Nephron progenitor cell (in vitro differentiated cells): ENCODE measurements at regions not wholly inside any gene's neighbourhood (a gene's known extent, or its start where the extent isn't known, plus 50 kb on each side); places are given as distances from the start of the nearest gene placed in this dataset.

Experiments used
- DNase-seq: peaks from one replicate; pipeline ENCODE4 v3.0.0; 2021
- H3K27ac Mint-ChIP-seq: 2 replicates; pipeline ENCODE4 v1.8.0; 2021; ENCODE audit warnings: mild to moderate bottlenecking, moderate library complexity, mixed read lengths
- H3K27me3 Mint-ChIP-seq: 2 replicates; pipeline ENCODE4 v1.8.0; 2021; ENCODE audit warnings: mild to moderate bottlenecking, low read depth, mixed read lengths; ENCODE audit not compliant: poor library complexity
- H3K36me3 Mint-ChIP-seq: 2 replicates; pipeline ENCODE4 v1.8.0; 2021; ENCODE audit warnings: low read depth, mixed read lengths
- H3K4me1 Mint-ChIP-seq: 2 replicates; pipeline ENCODE4 v1.8.0; 2021; ENCODE audit warnings: mixed read lengths
- H3K4me3 Mint-ChIP-seq: 2 replicates; pipeline ENCODE4 v1.8.0; 2021; ENCODE audit warnings: mild to moderate bottlenecking, moderate library complexity, mixed read lengths
- H3K9me3 Mint-ChIP-seq: 2 replicates; pipeline ENCODE4 v1.8.0; 2021; ENCODE audit warnings: mild to moderate bottlenecking, moderate library complexity, mixed read lengths
- TF ChIP-seq, protein P1 (sequence below): fragments of 200-600 bp; sonication (generic); IDR thresholded peaks from 2 replicates; pipeline ENCODE4 v1.5.0; 2021; ENCODE audit warnings: antibody characterized with exemption

DNA sequence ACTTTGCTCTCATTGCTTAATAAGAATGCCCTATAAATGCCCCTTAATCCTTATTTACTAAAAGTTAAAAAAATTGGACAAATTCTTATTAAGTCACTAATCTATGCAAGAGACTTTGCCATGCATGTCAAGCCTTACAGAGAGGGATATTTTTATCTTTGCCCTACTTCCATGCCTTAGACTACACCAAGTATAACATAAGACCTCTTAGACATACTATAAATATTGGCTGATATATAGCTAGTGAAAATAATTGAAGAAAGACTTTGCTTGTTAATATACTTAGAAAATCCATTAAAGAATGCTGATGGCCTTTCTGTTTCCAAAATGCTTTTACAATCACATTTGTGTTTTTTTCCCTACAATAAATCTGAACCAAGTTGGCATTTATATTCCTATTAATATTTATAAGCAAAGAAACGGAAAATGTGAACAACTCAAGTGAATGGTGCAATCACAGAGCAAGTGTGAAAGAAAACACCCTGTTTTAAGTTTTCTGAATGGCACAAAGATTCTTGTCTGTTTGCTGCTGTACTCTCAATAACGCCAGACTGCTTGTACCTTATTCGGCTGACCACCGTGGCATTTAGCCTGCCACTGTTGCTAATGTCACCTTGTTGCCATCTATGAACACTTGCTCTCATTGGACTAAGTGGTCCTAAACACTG is 105.0 kb downstream of the MC4R start:
- no peaks in the 10 kb centered on the region for H3K4me1 Mint-ChIP-seq
- H3K4me3 Mint-ChIP-seq = no peak overlapping the region
- no peak overlapping the region for H3K27ac Mint-ChIP-seq
- TF ChIP-seq, protein P1, sequence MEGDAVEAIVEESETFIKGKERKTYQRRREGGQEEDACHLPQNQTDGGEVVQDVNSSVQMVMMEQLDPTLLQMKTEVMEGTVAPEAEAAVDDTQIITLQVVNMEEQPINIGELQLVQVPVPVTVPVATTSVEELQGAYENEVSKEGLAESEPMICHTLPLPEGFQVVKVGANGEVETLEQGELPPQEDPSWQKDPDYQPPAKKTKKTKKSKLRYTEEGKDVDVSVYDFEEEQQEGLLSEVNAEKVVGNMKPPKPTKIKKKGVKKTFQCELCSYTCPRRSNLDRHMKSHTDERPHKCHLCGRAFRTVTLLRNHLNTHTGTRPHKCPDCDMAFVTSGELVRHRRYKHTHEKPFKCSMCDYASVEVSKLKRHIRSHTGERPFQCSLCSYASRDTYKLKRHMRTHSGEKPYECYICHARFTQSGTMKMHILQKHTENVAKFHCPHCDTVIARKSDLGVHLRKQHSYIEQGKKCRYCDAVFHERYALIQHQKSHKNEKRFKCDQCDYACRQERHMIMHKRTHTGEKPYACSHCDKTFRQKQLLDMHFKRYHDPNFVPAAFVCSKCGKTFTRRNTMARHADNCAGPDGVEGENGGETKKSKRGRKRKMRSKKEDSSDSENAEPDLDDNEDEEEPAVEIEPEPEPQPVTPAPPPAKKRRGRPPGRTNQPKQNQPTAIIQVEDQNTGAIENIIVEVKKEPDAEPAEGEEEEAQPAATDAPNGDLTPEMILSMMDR = no peak
- H3K9me3 Mint-ChIP-seq = peaks cover 6% of the 10 kb centered on the region
- H3K27me3 Mint-ChIP-seq = peaks cover under 1% of the 10 kb centered on the region
- H3K36me3 Mint-ChIP-seq = no peaks in the 10 kb centered on the region
- no peak for DNase-seq

DNA sequence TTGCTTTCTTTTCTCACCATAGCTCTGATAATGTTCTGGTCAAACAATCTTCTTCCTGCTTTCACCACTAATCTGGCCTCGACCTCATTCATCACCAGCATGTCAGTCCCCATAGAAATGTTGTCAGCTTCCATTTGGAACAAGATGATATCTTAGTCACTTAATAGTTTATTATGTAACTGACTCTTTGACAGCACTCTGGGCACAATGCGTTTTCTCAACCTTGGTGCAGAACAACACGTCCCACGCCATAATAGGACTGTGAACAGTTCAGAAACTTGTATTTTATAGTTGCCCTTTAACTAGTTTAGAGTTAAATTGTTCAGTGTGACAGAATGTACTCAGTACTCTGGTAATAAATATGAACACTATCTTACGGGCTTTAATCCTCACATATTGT is 106.0 kb downstream of the MC4R start:
- no peak for DNase-seq
- Mint-ChIP-seq H3K4me1 (no peaks in the 10 kb centered on the region), H3K9me3 (peaks cover 3% of the 10 kb centered on the region), H3K36me3 (no peaks in the 10 kb centered on the region), H3K27ac (no peak overlapping the region), H3K4me3 (no peak overlapping the region), H3K27me3 (no peaks in the 10 kb centered on the region)
- TF ChIP-seq, protein P1 = no peak

DNA sequence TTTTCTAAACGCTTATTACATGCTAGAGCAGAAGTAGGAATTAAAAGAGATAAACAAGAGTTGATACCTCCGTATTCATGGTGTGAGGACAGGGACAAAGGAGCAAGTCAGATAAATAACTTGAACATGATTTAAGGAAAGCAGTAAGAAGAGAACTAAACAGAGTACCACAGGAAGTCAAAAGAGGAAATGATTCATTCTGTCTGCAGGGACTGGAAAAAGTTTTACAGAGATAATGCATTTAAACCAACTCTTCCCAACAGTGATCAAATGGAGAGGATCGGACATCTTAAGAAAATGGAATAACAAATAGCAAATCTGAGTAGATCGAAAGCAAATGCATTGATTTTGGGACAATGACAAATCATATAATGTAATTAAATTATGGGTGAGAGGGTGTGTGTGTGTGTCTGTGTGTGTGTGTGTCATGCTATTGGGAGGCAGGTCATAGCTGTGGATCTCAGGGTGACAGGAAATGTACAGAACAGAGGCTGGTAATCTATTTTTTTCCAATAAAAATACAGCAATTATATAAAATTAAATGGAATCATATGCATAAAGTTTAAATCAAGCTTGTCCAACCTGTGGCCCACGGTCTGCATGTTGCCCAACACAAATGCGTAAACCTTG is 113.4 kb downstream of the MC4R start:
- TF ChIP-seq, protein P1 = no peak
- no peak for DNase-seq
- H3K27ac Mint-ChIP-seq = no peak overlapping the region
- no peaks in the 10 kb centered on the region for H3K27me3 Mint-ChIP-seq
- H3K36me3 Mint-ChIP-seq = no peaks in the 10 kb centered on the region
- no peaks in the 10 kb centered on the region for H3K4me1 Mint-ChIP-seq
- H3K9me3 Mint-ChIP-seq = no peaks in the 10 kb centered on the region
- H3K4me3 Mint-ChIP-seq = no peak overlapping the region

DNA sequence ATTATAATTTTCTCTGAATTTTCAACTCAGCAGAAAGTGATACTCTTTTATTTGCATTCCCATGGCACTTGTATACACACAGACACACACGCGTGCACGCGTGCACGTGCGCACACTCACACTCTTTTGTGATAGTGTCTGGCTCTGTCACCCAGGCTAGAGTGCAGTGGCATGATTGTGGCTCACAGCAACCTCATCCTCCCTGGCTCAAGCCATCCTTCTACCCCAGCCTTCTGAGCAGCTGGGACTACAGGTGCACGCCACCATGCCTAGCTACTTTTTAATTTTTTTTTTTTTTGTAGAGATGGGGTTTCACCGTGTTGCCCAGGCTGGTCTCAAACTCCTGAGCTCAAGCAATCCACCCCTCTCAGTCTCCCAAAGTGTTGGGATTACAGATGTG is 123.2 kb downstream of the MC4R start:
- DNase-seq = no peak
- no peaks in the 10 kb centered on the region for H3K9me3 Mint-ChIP-seq
- no peak overlapping the region for H3K4me3 Mint-ChIP-seq
- no peaks in the 10 kb centered on the region for H3K36me3 Mint-ChIP-seq
- H3K4me1 Mint-ChIP-seq = no peaks in the 10 kb centered on the region
- H3K27ac Mint-ChIP-seq = no peak overlapping the region
- TF ChIP-seq, protein P1 = no peak
- no peaks in the 10 kb centered on the region for H3K27me3 Mint-ChIP-seq

DNA sequence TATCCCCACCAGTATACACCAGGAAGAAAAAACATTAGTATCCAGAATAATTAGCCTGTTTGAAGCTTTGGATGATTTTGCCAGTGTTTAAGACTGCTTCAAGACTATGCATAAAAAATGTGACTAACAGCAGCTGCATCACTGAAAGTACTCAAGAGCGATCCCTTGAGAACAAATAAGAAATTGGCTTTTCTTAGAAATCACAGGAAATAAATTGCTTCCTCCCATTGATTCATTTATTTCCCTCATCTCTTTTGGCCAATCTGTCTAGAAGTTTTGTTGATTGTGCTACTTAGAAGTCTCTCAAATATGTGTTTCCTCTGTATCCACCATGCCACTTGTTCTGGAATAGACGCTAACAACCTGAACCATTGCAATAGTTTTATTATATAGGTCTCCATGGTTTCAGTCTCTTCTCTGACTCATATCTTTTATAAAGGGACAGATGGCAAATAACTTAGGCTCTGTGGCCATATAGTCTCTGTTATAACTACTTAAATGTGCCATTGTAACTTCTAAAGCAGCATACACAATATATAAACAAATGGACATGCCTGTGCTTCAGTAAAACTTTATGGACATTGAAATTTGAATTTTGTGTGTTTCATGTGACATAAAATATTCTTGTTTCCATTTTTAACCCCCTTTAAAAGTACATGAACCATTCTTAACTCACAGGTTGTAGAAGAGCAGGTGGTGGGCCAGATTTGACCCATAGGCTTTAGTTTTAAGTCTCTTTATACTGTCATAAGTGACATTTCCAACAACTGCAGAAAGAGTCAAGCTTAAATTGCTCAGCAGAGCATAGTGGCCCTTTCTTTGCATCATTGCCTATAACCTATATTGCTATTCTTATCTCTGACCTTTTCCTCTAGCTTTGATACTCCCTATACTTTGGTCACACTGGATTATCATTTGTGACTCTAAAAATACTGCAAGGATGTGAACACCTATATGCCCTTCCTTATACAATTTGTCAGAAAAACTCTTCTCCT is 123.9 kb downstream of the MC4R start:
- H3K4me1 Mint-ChIP-seq = no peaks in the 10 kb centered on the region
- H3K4me3 Mint-ChIP-seq = no peak overlapping the region
- no peak overlapping the region for H3K27ac Mint-ChIP-seq
- H3K27me3 Mint-ChIP-seq = no peaks in the 10 kb centered on the region
- TF ChIP-seq, protein P1 = no peak
- no peak for DNase-seq
- no peaks in the 10 kb centered on the region for H3K9me3 Mint-ChIP-seq
- H3K36me3 Mint-ChIP-seq = no peaks in the 10 kb centered on the region
